OCI-LY1 (cell line): ENCODE measurements at regions not wholly inside any gene's neighbourhood (a gene's known extent, or its start where the extent isn't known, plus 50 kb on each side); places are given as distances from the start of the nearest gene placed in this dataset.

Source experiments
- H2AFZ ChIP-seq: fragments of 200-600 bp; sonication (generic), shearing (Covaris generic); 2 replicates; pipeline ENCODE4 v1.6.0; 2014; ENCODE audit warnings: antibody characterized with exemption, mild to moderate bottlenecking, low read length
- H3F3A ChIP-seq: fragments of 200-600 bp; sonication (generic), shearing (Covaris generic); 2 replicates; pipeline ENCODE4 v1.6.0; 2014; ENCODE audit warnings: mild to moderate bottlenecking, antibody characterized with exemption, low read length, moderate library complexity; ENCODE audit not compliant: insufficient read depth
- H3K27ac ChIP-seq: fragments of 200-600 bp; sonication (generic); 2 replicates; pipeline ENCODE4 v1.5.1; 2014; ENCODE audit warnings: low read length, mixed run types, mild to moderate bottlenecking, low read depth; ENCODE audit not compliant: poor library complexity, severe bottlenecking
- H3K27me3 ChIP-seq: fragments of 200-600 bp; sonication (generic); 2 replicates; pipeline ENCODE4 v1.6.0; 2014; ENCODE audit warnings: antibody characterized with exemption, mild to moderate bottlenecking, low read length, moderate library complexity; ENCODE audit not compliant: insufficient read depth
- H3K36me3 ChIP-seq: fragments of 200-600 bp; sonication (generic); 2 replicates; pipeline ENCODE4 v1.6.1; 2014; ENCODE audit warnings: mild to moderate bottlenecking, antibody characterized with exemption, low read length, moderate library complexity, mixed read lengths; ENCODE audit not compliant: insufficient read depth
- H3K4me1 ChIP-seq: fragments of 200-600 bp; sonication (generic); 2 replicates; pipeline ENCODE4 v1.5.1; 2014; ENCODE audit warnings: mild to moderate bottlenecking, low read length, moderate library complexity; ENCODE audit not compliant: insufficient read depth, severe bottlenecking
- H3K4me2 ChIP-seq: fragments of 200-600 bp; sonication (generic), shearing (Covaris generic); 2 replicates; pipeline ENCODE4 v1.6.1; 2014; ENCODE audit warnings: low read length
- H3K4me3 ChIP-seq: fragments of 200-600 bp; sonication (generic); 2 replicates; pipeline ENCODE4 v1.5.1; 2014; ENCODE audit warnings: low read length, low read depth, mild to moderate bottlenecking, mixed read lengths; ENCODE audit not compliant: poor library complexity, severe bottlenecking
- H3K79me2 ChIP-seq: fragments of 200-600 bp; shearing (Covaris generic); 2 replicates; pipeline ENCODE4 v1.6.1; 2016; ENCODE audit warnings: mixed run types, low read length, mixed read lengths; ENCODE audit not compliant: insufficient read depth
- H3K9ac ChIP-seq: fragments of 200-600 bp; sonication (generic), shearing (Covaris generic); 2 replicates; pipeline ENCODE4 v1.6.1; 2014; ENCODE audit warnings: mild to moderate bottlenecking, low read length, mixed read lengths
- H3K9me2 ChIP-seq: fragments of 200-600 bp; sonication (generic), shearing (Covaris generic); 2 replicates; pipeline ENCODE4 v1.6.1; 2014; ENCODE audit warnings: low read depth, mild to moderate bottlenecking, low read length, mixed read lengths
- H3K9me3 ChIP-seq: fragments of 200-600 bp; shearing (Covaris generic); 2 replicates; pipeline ENCODE4 v1.6.1; 2014; ENCODE audit warnings: low read length, mixed read lengths
- H4K20me1 ChIP-seq: fragments of 200-600 bp; sonication (generic), shearing (Covaris generic); 2 replicates; pipeline ENCODE4 v1.6.0; 2016; ENCODE audit warnings: mild to moderate bottlenecking, low read length; ENCODE audit not compliant: insufficient read depth
- EZH2 ChIP-seq: fragments of 200-600 bp; sonication (generic), shearing (Covaris generic); IDR thresholded peaks from 2 replicates; pipeline ENCODE4 v1.8.0; 2017; ENCODE audit warnings: borderline replicate concordance, mixed run types, mild to moderate bottlenecking, antibody characterized with exemption, low read length, moderate library complexity, mixed read lengths
- TF ChIP-seq, protein P1 (sequence below): fragments of 200-600 bp; sonication (generic), shearing (Covaris generic); IDR thresholded peaks from 2 replicates; pipeline ENCODE4 v1.5.1; 2017; ENCODE audit warnings: mild to moderate bottlenecking, antibody characterized with exemption, low read length, moderate library complexity, mixed read lengths

DNA sequence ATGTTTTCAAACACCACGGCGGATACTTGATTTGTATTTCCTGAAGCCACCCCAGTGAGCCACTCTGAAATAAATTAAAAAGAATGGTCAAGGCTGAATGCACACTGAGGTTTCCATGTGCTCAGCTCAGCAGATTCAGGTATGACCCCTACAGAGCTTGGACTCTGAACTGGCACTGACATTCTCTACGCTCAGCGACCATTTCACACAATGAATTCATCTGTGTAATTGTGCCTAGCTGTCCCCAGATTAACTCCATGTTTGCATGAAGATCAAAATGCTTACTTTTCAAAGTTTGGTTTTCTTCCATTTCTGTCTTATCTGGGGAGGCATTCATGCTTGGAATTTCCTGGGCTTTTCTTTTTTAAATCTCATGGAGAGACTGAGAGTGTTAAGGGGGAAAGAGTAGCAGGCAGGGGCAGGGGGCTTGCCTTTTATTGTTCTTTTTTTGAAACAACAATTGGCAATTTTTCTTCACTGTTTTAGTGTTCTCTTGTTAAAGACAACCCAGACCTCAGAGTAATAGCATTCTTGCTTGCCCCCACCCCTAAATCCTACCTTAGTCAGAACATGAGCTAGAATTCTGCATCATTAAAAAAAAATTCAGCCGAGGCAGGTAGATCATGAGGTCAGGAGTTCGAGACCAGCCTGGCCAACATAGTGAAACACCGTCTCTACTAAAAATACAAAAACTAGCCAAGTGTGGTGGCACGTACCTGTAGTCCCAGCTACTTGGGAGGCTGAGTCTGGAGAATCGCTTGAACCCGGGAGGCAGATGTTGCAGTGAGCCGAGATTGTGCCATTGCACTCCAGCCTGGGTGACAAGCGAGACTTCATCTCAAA, 85.5 kb upstream of the HNF1B start:
- H3K9ac ChIP-seq: peak overlapping the region; percentile 13
- H2AFZ ChIP-seq: no peak overlapping the region
- peak overlapping the region; percentile 51 for H3K4me2 ChIP-seq

GRCh38 chr17:37829592-37830123, 84.8 kb upstream of the HNF1B start:
- H3F3A ChIP-seq: 0 out of 2 replicates have a peak, but pooled peaks cover 5% of the 10 kb centered on the region
- TF ChIP-seq EZH2: no peak
- TF ChIP-seq, protein P1, sequence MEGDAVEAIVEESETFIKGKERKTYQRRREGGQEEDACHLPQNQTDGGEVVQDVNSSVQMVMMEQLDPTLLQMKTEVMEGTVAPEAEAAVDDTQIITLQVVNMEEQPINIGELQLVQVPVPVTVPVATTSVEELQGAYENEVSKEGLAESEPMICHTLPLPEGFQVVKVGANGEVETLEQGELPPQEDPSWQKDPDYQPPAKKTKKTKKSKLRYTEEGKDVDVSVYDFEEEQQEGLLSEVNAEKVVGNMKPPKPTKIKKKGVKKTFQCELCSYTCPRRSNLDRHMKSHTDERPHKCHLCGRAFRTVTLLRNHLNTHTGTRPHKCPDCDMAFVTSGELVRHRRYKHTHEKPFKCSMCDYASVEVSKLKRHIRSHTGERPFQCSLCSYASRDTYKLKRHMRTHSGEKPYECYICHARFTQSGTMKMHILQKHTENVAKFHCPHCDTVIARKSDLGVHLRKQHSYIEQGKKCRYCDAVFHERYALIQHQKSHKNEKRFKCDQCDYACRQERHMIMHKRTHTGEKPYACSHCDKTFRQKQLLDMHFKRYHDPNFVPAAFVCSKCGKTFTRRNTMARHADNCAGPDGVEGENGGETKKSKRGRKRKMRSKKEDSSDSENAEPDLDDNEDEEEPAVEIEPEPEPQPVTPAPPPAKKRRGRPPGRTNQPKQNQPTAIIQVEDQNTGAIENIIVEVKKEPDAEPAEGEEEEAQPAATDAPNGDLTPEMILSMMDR: no peak
- H2AFZ ChIP-seq: no peak overlapping the region
- peaks cover 3% of the 10 kb centered on the region; the same call in 1 of the 2 replicates for H3K27me3 ChIP-seq
- peak overlapping the region; percentile 12; the same call in 1 of the 2 replicates for H3K9ac ChIP-seq
- H3K27ac ChIP-seq: peak overlapping the region; percentile 88
- no peaks in the 10 kb centered on the region for H3K79me2 ChIP-seq
- H3K4me3 ChIP-seq: peak overlapping the region; percentile 26
- no peaks in the 10 kb centered on the region for H4K20me1 ChIP-seq
- no peaks in the 10 kb centered on the region for H3K36me3 ChIP-seq
- no peaks in the 10 kb centered on the region for H3K9me3 ChIP-seq
- H3K4me1 ChIP-seq: peaks cover 77% of the 10 kb centered on the region
- no peaks in the 10 kb centered on the region for H3K9me2 ChIP-seq
- peak overlapping the region; percentile 51 for H3K4me2 ChIP-seq

More for the DNA sequence above, 85.5 kb upstream of the HNF1B start:
- no peaks in the 10 kb centered on the region for H3K79me2 ChIP-seq
- no peaks in the 10 kb centered on the region; the same call in 1 of the 2 replicates for H3K36me3 ChIP-seq
- no peaks in the 10 kb centered on the region for H3K9me2 ChIP-seq
- H3K9me3 ChIP-seq: no peaks in the 10 kb centered on the region
- H3F3A ChIP-seq: 0 out of 2 replicates have a peak, but pooled peaks cover 5% of the 10 kb centered on the region
- H3K4me3 ChIP-seq: peak overlapping the region; percentile 26
- TF ChIP-seq, protein P1: no peak
- TF ChIP-seq EZH2: no peak
- peaks cover 70% of the 10 kb centered on the region for H3K4me1 ChIP-seq
- H3K27me3 ChIP-seq: peaks cover 3% of the 10 kb centered on the region; the same call in 1 of the 2 replicates
- no peaks in the 10 kb centered on the region for H4K20me1 ChIP-seq
- peak overlapping the region; percentile 88 for H3K27ac ChIP-seq

- Histone ChIP-seq H2AFZ (no peak overlapping the region), H3K9me3 (no peaks in the 10 kb centered on the region), H3K4me3 (no peak overlapping the region), H3K4me1 (peaks cover 87% of the 10 kb centered on the region), H3K9me2 (no peaks in the 10 kb centered on the region), H3F3A (0 out of 2 replicates have a peak, but pooled peaks cover 5% of the 10 kb centered on the region), H3K36me3 (no peaks in the 10 kb centered on the region), H3K27me3 (no peaks in the 10 kb centered on the region), H3K79me2 (no peaks in the 10 kb centered on the region), H3K4me2 (peak overlapping the region; percentile 51; the same call in 1 of the 2 replicates), H3K9ac (peak overlapping the region; percentile 5; the same call in 1 of the 2 replicates), H4K20me1 (no peaks in the 10 kb centered on the region), H3K27ac (peak overlapping the region; percentile 88)
- TF ChIP-seq EZH2: no peak
Observed at GRCh38 chr17:37828651-37829124, 83.8 kb upstream of the HNF1B start.
